Activated CD4-positive, alpha-beta T cell treated with anti-CD3 and anti-CD28 coated beads for 48 hours (primary cell): ENCODE measurements at regions not wholly inside any gene's neighbourhood (a gene's known extent, or its start where the extent isn't known, plus 50 kb on each side); places are given as distances from the start of the nearest gene placed in this dataset.

Experiments used
- DNase-seq: peaks from one replicate; pipeline ENCODE4 v3.0.0-alpha.2; 2020

DNA sequence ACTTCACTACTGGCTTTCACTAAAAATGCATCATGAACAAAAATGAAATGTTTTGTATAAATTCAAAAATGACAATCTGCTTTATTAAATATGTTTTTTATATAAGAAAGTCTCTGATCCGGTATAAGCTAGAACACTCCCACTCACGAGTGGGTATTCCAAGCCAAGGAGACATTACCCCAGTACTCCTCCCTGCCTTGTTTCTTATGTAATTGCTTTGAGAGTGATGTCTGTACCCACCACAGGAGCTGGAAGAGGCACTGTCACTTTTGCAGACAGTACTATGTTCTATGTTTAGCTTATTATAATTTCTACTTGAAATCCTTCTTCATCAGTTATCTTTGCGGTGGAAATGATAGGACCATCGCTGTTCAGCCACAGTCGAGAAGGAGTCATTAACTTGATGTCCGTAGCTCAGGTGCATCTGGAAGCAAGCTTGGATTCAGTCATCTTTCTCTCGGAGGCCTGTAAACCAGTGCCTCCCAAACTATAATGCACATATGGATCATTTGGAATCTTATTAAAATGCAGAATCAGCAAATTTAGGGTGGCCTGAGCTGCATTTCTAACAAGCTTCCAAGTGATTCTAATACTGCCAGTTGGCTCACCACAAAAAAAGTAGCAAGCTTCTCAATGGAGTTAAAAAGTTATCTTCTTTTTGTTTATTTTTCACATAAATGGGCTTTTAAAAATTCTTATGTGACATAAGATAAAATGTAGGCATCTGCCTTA is 396.4 kb downstream of the GRIA2 start:
- DNase-seq = no peak

DNA sequence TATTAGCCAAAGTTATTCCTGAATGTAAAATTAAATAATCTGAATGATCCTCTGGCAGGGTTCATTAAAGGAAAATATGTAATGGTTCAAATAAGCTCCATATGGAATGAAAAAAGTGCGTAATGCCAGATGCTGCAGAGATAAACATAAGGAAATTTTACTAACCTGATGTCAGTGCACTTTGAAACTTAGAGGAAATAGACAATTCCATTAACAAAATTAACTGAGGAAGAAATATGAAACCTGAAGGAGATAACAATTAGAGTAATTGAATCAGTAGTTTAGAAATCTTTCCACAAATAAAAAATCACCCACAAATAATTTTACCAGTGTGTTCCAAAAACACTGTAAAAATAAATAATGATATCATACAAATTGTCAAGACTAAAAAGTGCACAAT is 387.5 kb downstream of the GRIA2 start:
- DNase-seq = no peak

GRCh38 chr4:157600583-157600982 is 380.1 kb downstream of the GRIA2 start:
- DNase-seq = no peak

- DNase-seq = no peak
These were observed 370.7 kb downstream of the GRIA2 start for GRCh38 chr4:157591245-157591644.

GRCh38 chr4:157590679-157591078 is 370.2 kb downstream of the GRIA2 start:
- DNase-seq = no peak

DNA sequence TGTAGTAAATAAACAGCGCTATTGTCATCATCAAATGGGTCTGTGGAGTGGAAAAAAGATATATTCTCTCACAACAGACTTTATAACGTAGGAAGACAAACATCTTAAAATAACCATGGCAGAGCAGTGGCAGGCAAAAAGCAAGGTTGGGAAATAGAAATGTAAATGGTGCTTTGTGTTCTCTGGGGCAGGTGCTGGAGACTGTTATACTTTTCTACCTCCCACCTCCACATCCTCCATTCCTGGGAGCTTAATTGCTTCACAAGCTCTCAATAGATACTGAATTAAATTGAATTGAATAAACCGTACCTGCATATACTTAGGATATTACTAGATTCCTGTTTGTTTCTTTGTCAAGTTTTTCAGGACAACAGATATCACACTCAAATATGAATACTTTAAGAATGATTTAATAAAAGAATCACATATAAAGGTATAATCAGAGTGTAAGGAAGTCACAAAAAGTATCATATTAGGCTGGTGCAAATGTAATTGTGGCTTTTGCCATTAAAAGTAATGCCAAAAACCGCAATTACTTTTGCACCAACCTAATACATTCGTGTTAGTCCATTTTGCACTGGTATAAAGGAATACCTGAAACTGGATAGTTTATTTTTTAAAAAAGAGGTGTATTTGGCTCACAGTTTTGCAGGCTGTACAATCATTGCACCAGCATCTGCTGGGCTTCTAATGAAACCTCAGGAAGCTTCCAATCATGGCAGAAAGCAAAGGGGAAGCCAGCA is 367.3 kb downstream of the GRIA2 start:
- no peak for DNase-seq

- no peak for DNase-seq
These were observed 361.6 kb downstream of the GRIA2 start for GRCh38 chr4:157582141-157582540.

GRCh38 chr4:157576671-157577217 is 356.2 kb downstream of the GRIA2 start:
- no peak for DNase-seq

DNA sequence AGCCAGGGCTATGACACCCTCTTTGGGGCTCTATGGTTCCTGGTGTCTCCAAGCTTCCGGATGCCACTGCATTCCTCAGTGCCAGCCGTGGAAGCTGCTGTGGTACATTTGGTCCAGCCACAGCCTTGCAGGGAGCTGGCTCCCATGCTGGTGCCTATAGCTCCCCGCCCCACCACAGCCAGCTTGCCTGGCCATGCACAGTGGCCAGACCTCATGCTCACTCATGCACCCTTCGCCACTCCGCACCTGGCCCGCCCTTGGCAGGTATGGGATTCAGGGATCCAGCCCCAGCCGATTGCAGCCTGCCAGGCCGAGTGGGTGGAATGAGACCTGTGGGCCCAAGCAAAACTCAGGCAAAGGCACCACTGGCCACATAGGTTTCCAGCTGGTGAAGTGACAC is 354.8 kb downstream of the GRIA2 start:
- no peak for DNase-seq

DNA sequence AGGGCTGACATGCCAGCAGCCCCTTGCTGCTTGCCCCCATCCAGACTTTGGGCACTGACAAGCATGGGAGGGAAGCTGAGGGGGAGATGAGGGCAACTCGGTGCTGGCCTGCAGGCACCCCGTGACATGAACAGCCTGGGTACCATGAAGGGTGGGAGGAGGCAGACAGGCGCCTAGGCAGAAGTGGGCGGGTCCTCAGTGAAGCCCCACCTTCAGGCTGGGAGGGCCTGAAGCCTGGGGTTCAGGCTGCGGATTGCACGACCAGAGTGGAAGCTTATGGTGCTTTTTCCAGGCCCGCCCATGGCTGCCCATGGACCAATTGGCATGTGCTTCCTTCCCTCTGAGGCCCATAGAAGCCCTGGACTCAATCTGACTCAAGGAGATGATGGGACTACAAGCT is 354.1 kb downstream of the GRIA2 start:
- no peak for DNase-seq

DNA sequence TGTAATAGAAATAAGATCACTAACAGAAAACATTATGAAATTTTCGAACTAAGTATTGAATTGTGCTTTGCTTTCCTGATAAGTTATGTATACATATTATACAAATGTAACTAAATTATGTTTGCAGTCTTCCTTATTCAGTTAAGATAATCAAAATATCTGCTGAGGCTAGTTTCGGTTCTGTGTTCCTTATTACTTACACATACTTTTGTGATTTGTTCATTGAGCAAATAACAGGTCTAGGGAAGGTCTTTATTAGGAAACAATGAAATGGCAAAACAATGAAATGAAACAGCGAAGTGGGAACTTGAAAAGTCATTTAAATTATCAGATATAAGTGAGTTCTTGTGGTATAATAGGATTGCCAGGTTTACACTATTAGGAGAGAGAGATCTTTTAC is 352.4 kb downstream of the GRIA2 start:
- DNase-seq = no peak

GRCh38 chr4:157572284-157572683 is 351.8 kb downstream of the GRIA2 start:
- no peak for DNase-seq

DNA sequence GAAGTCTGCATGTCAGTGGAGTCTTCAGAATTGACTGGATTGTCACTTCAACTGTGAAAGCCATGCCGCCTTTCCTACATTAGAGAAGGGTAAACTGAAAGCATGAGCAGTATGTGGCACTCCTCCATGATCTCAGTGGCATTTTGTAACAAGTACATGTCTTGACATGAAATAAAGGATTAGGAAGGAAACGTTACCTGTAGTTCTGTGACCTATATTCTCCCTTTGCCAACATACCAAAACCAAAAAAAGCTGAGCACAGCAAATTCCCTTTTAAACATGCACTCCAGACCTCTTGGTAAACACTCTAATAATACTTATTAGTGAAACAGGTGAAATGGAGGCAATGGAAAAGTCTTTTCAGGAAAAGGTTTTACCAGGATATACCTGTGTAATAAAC is 344.2 kb downstream of the GRIA2 start:
- DNase-seq = no peak

GRCh38 chr4:157564218-157564617 is 343.7 kb downstream of the GRIA2 start:
- no peak for DNase-seq

DNA sequence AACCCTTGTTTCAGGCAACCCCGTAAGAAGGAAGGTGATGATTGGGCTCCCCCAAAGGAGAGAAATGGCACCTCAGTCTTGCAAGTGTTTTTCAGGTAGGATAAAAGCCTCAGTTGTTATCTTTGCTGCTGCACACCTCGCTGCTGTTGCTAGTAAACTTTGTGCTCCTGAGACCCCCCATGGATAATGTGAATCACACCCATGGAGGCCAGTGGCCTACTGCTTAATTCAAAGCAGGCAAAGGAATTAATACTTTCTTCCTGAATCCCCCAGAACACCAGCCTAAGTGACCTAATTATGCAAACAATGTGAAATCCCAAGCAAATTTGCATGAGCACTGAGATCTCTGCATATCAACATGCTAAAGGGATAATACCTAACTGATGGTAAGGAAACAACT is 337.5 kb downstream of the GRIA2 start:
- no peak for DNase-seq

DNA sequence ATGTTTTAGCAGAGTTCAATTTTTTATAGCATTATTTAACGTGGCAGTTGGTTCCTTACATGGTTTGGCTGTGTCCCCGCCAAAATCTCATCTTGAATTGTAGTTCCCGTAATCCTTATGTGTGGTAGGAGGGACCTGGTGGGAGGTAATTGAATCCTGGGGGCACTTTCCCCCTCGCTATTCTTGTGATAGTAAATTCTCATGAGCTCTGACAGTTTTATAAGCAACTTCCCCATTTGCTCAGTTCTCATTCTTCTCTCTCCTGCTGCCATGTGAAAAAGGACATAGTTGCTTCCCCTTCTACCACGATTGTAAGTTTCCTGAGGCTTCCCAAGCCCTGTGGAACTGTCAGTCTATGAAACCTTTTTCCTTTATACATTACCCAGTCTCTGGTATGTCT is 329.5 kb downstream of the GRIA2 start:
- no peak for DNase-seq

- no peak for DNase-seq
These were observed 307.4 kb downstream of the GRIA2 start for GRCh38 chr4:157527954-157528353.

GRCh38 chr4:157521906-157522305 is 301.4 kb downstream of the GRIA2 start:
- DNase-seq = no peak

DNA sequence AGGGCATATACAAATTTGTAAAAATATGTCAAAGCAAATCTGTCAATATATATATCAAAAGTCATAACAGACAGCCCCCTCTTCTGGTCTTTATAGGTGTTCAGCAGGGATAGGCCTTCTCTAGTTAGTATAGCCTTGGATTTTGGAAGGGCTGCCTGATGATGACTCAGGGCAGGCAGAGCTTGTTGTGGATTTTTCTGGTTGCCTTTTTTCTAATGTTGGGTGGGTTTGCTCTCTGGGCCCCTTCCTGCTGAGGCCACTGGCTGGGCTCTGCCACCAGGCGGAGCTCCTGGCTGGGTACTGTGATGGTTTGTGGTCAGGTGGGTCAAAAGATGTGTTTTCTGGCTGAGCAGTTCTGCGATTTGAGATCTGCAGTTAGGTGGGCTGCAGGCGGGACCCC is 294.2 kb downstream of the GRIA2 start:
- DNase-seq = no peak

DNA sequence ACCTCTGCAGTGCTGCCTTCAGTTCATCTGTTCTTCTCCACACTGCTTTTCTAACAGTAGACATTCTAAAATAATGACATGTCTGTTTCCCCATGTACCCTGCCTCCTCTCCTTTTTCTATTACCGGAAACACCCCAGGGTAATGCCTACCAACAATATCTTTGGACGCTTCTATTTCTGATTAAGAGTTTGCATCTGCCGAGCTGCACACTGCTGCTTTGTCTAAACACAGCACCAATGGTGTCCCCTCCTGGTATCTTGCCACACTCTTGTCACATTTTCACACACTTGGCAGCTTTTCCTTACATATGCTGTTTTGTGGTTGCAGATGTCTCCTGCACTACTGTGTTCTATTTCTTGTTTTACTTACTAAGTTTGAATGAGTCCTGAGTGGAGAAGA is 288.8 kb downstream of the GRIA2 start:
- DNase-seq = no peak

DNA sequence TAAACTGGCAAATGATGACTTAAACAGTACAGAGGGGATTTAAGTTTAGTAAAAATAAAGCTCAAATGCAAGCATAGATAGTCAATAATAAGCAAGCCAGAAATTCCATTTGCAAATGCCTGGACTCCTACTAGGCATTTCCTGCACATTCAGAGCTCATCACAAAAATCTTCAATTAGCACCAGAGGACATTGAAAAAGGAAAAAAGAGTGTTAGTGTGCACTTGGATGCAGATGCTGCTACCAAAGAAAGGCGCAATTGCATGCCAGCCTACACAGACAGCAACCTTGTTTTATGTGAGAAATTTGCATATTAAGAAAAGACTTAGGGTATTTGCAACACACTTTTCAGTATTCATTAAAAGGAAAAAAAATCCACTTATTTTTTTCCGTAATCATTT is 282.1 kb downstream of the GRIA2 start:
- DNase-seq = no peak

- no peak for DNase-seq
These were observed 239.3 kb downstream of the GRIA2 start for GRCh38 chr4:157459785-157460184.

DNA sequence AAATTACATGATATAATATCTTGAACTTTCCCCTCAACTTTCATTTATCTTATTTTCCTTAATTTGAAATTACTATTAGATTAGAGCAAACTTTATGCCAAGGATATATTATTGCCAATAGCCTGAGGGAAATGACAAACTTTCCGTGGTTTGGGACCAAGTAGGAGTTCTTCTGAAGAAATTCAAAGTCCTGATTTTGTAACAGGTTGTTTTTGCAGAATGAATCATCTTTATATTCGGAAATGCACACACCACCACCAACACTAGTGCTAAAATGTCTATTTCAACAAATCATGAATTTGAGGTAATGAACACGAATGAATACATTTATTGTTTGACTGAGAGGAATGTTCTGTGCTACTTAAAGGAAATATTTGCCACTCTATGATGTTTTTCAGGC is 226.7 kb downstream of the GRIA2 start:
- DNase-seq = no peak

DNA sequence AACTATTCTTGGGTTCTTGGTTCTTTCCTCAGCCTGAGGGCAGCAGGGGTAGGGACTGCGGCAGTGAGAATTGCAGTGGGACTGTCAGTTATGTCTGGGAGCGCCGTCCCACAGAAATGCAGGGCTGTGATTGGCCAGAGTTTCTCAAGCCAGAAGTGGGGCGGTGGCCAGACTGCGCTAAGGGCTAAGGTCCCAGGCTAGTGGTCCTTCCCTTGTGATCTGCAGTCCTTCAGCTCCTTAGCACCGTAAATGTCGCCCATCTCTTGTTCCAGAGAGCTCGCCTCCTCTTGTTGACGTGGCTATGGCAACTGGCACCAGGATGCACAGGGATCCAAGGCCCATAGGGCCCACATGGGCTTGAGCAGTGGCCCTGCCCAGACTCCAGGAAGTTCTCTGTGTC is 223.5 kb downstream of the GRIA2 start:
- no peak for DNase-seq

GRCh38 chr4:157443537-157443936 is 223.0 kb downstream of the GRIA2 start:
- DNase-seq = no peak
